ENCODE measurements at regions not wholly inside any gene's neighbourhood (a gene's known extent, or its start where the extent isn't known, plus 50 kb on each side); places are given as distances from the start of the nearest gene placed in this dataset.

DNA sequence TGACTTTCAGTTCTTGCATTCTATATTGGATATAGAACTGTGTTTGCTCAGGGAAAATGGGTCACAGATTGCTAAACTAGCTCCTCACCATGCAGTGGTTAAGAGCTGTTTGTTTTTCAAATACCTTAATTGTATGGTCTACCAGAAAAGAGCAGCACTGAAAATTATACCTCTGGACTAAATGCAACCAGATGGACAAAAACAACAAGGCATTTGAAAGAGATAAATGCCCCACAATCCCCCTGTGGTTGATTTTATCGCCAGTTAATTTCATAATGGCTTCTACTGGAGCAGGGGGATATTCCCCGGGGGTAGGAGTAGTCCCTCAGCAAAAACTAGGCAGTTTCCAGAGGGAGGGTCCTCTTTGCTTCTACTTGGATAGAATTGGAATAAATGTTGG lies 267.9 kb upstream of the TNP1 start:
- DNase-seq = no peak

DNA sequence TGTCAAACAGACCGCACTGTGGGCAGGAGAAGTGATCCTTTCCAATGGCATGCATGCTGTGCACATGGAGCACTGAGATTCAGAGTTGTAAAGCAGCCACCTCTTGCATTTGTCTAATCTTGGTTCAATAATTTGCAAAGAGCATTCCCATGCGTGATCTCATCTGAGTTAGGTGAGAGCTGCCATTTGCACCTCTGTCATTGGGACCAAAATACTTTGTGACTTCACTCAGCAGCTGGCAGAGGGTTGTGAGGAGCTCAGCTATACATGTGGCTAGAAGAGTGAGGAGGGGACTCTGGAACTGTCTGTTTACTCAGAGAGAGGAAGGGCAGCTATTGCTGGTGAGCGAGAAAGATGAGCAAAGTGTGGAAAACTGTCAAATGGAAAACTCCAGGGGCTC lies 265.1 kb upstream of the TNP1 start:
- H3K9me3 ChIP-seq (ENCODE audit: control insufficient read depth, low read length) = no peaks in the 10 kb centered on the region
- H3K4me3 ChIP-seq (ENCODE audit: insufficient read depth, low read depth, low read length, poor library complexity, severe bottlenecking) = no peak overlapping the region
- no peaks in the 10 kb centered on the region for H3K27me3 ChIP-seq (replicated peaks; ENCODE audit: control insufficient read depth, insufficient read depth, low read length, poor library complexity, severe bottlenecking)
- no peaks in the 10 kb centered on the region for H3K36me3 ChIP-seq (ENCODE audit: control insufficient read depth, insufficient read depth, low read length)
- H3K4me1 ChIP-seq (ENCODE audit: control insufficient read depth, insufficient read depth, low read length, poor library complexity, severe bottlenecking) = no peaks in the 10 kb centered on the region
- no peak overlapping the region for H3K27ac ChIP-seq (ENCODE audit: insufficient read depth, low read length, poor library complexity, severe bottlenecking)
- DNase-seq = no peak

More for the DNA sequence above, 267.9 kb upstream of the TNP1 start:
- no peaks in the 10 kb centered on the region for H3K4me1 ChIP-seq (ENCODE audit: control insufficient read depth, insufficient read depth, low read length, poor library complexity, severe bottlenecking)
- H3K27me3 ChIP-seq (replicated peaks; ENCODE audit: control insufficient read depth, insufficient read depth, low read length, poor library complexity, severe bottlenecking) = no peaks in the 10 kb centered on the region
- H3K36me3 ChIP-seq (ENCODE audit: control insufficient read depth, insufficient read depth, low read length) = no peaks in the 10 kb centered on the region
- H3K27ac ChIP-seq (ENCODE audit: insufficient read depth, low read length, poor library complexity, severe bottlenecking) = no peak overlapping the region
- H3K9me3 ChIP-seq (ENCODE audit: control insufficient read depth, low read length) = no peaks in the 10 kb centered on the region
- H3K4me3 ChIP-seq (ENCODE audit: insufficient read depth, low read depth, low read length, poor library complexity, severe bottlenecking) = no peak overlapping the region

DNA sequence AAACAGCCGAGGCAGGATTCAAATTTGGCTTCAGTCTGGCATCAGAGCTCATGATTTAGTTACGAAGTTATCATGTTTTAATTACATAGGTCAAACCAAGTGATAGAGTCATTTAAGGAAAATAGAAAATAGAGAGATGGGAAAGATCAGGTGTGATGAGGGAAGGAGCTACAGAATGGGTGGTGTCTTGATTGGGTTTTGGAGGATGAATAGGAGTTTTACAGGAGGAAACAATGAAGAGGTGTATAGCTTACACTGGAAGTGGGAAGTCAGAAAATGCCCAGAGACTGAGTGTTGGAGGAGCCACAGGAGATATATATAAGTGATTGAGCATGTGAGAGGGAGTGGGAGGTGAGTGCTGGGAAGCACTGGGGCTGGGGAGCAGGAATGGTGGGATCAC lies 264.2 kb upstream of the TNP1 start:
- Histone ChIP-seq H3K27me3 (replicated peaks; ENCODE audit: control insufficient read depth, insufficient read depth, low read length, poor library complexity, severe bottlenecking) (no peaks in the 10 kb centered on the region), H3K4me3 (ENCODE audit: insufficient read depth, low read depth, low read length, poor library complexity, severe bottlenecking) (no peak overlapping the region), H3K36me3 (ENCODE audit: control insufficient read depth, insufficient read depth, low read length) (no peaks in the 10 kb centered on the region), H3K4me1 (ENCODE audit: control insufficient read depth, insufficient read depth, low read length, poor library complexity, severe bottlenecking) (no peaks in the 10 kb centered on the region), H3K27ac (ENCODE audit: insufficient read depth, low read length, poor library complexity, severe bottlenecking) (no peak overlapping the region), H3K9me3 (ENCODE audit: control insufficient read depth, low read length) (no peaks in the 10 kb centered on the region)
- no peak for DNase-seq

DNA sequence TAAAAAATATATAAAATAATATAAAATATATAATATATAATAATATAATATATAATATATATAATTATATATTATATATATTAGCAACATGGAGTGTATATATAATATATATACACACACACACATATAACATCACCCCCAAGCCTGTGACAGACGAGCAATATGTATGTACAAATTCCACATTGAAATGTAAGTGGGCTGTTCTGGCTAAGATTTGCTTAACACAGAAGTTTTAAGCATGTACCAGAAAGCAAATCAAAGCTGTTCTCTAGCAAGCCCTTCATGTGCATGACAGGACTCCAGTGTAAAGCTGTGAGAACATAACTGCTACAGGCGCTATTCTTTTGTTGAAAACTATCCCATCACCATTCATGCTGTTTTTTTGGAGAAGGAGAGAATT lies 261.7 kb upstream of the TNP1 start:
- Histone ChIP-seq H3K4me1 (ENCODE audit: control insufficient read depth, insufficient read depth, low read length, poor library complexity, severe bottlenecking) (no peaks in the 10 kb centered on the region), H3K27me3 (replicated peaks; ENCODE audit: control insufficient read depth, insufficient read depth, low read length, poor library complexity, severe bottlenecking) (no peaks in the 10 kb centered on the region), H3K9me3 (ENCODE audit: control insufficient read depth, low read length) (no peaks in the 10 kb centered on the region), H3K36me3 (ENCODE audit: control insufficient read depth, insufficient read depth, low read length) (no peaks in the 10 kb centered on the region), H3K27ac (ENCODE audit: insufficient read depth, low read length, poor library complexity, severe bottlenecking) (no peak overlapping the region), H3K4me3 (ENCODE audit: insufficient read depth, low read depth, low read length, poor library complexity, severe bottlenecking) (no peak overlapping the region)
- DNase-seq = no peak

DNA sequence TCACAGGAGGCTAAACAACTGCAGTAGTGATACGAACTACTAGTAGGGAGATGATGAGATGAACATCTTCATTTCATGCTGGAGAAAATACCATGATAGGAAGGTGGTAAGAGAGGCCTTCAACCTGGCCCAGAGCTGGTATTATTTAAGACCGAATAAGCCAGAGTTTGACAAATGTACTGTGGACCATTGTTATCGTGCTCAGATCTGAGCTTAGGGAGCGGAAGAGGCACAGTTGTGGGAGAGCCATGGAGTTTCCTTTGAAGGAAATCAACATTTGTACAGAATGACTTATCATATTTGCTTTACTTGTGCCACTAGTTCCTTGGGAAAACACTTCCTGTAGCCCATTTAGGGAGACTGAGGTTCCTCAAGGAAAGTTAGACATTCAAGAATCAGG lies 260.6 kb upstream of the TNP1 start:
- H3K9me3 ChIP-seq (ENCODE audit: control insufficient read depth, low read length) = no peaks in the 10 kb centered on the region
- no peak overlapping the region for H3K27ac ChIP-seq (ENCODE audit: insufficient read depth, low read length, poor library complexity, severe bottlenecking)
- H3K4me3 ChIP-seq (ENCODE audit: insufficient read depth, low read depth, low read length, poor library complexity, severe bottlenecking) = no peak overlapping the region
- no peaks in the 10 kb centered on the region for H3K36me3 ChIP-seq (ENCODE audit: control insufficient read depth, insufficient read depth, low read length)
- H3K4me1 ChIP-seq (ENCODE audit: control insufficient read depth, insufficient read depth, low read length, poor library complexity, severe bottlenecking) = no peaks in the 10 kb centered on the region
- DNase-seq = no peak
- H3K27me3 ChIP-seq (replicated peaks; ENCODE audit: control insufficient read depth, insufficient read depth, low read length, poor library complexity, severe bottlenecking) = no peaks in the 10 kb centered on the region

DNA sequence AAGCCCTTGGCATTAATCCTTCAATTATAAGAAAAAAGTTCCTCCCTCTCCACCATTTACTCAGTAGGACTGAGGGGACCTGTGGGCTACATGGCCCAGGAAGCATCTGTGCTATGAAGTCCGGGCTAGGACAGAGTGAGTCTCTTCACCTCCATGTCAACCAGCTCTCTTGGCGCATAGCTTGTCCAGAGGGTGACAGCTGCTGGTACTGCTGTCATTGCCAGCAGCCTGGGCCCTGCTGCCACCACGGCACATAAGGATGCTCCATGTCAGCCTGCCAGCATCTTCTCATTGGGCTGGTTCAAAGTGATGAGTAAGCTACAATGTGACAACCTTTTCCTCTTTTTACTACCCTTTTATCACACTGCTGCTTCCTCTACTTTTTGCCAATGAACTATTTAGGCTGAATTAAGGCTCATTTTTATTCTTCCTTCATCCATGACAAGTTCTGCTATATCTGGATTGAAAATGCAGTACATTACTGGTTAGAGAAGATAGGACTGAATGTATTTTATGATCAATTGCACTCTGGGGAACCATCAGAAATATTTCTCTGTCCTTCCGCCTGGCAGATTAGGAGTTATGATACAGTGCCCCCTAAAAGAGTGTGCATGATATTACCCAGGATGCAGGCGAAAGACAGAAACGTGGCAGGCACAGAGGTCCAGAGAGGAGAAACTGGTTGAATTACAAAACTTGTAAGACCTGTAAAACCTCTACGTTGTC lies 258.9 kb upstream of the TNP1 start:
- Histone ChIP-seq H3K36me3 (ENCODE audit: control insufficient read depth, insufficient read depth, low read length) (no peaks in the 10 kb centered on the region), H3K4me1 (ENCODE audit: control insufficient read depth, insufficient read depth, low read length, poor library complexity, severe bottlenecking) (no peaks in the 10 kb centered on the region), H3K9me3 (ENCODE audit: control insufficient read depth, low read length) (no peaks in the 10 kb centered on the region), H3K27ac (ENCODE audit: insufficient read depth, low read length, poor library complexity, severe bottlenecking) (no peak overlapping the region), H3K4me3 (ENCODE audit: insufficient read depth, low read depth, low read length, poor library complexity, severe bottlenecking) (no peak overlapping the region), H3K27me3 (replicated peaks; ENCODE audit: control insufficient read depth, insufficient read depth, low read length, poor library complexity, severe bottlenecking) (no peaks in the 10 kb centered on the region)
- DNase-seq = no peak

DNA sequence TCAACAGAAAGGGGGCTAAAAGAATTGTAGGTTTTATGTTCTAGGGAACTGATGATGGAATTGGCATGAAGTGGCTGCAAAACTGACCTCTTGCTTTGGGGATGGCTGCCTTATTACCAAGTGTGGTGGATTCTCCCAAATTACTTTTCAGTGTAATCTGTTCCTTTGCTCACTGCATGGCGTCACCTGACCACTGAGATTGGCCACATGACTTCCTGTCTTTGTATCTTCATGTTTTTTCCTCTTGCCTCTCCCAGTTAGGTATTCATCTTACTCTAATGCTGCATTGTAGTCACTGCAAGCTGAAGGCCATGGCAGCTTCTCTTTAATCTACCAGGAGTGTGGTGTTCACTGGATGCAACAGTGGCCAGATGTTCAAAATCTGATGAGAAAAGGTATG lies 257.7 kb upstream of the TNP1 start:
- Histone ChIP-seq H3K9me3 (ENCODE audit: control insufficient read depth, low read length) (no peaks in the 10 kb centered on the region), H3K4me3 (ENCODE audit: insufficient read depth, low read depth, low read length, poor library complexity, severe bottlenecking) (no peak overlapping the region), H3K36me3 (ENCODE audit: control insufficient read depth, insufficient read depth, low read length) (no peaks in the 10 kb centered on the region), H3K27me3 (replicated peaks; ENCODE audit: control insufficient read depth, insufficient read depth, low read length, poor library complexity, severe bottlenecking) (no peaks in the 10 kb centered on the region), H3K4me1 (ENCODE audit: control insufficient read depth, insufficient read depth, low read length, poor library complexity, severe bottlenecking) (no peaks in the 10 kb centered on the region), H3K27ac (ENCODE audit: insufficient read depth, low read length, poor library complexity, severe bottlenecking) (no peak overlapping the region)
- no peak for DNase-seq

DNA sequence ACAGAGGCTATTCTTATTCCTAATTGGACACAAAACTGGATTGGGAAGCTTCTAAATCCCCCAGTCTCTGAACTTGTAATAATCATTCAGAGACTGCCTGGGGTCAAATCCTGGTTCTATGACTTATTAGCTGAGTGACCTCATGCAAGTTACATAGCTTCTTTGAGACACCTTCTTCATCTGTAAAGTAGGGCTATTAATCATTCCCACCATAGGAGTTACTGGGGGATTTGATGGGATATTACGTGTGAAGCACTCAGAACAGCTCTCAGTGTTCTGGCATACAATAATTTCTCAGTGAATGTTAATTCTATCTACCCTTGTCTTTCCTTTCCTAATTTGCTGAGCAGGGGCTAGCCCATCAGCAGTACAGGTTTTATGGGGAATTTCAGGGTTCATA lies 256.7 kb upstream of the TNP1 start:
- DNase-seq = no peak
- H3K27me3 ChIP-seq (replicated peaks; ENCODE audit: control insufficient read depth, insufficient read depth, low read length, poor library complexity, severe bottlenecking) = no peaks in the 10 kb centered on the region
- H3K27ac ChIP-seq (ENCODE audit: insufficient read depth, low read length, poor library complexity, severe bottlenecking) = no peak overlapping the region
- no peaks in the 10 kb centered on the region for H3K36me3 ChIP-seq (ENCODE audit: control insufficient read depth, insufficient read depth, low read length)
- no peaks in the 10 kb centered on the region for H3K9me3 ChIP-seq (ENCODE audit: control insufficient read depth, low read length)
- no peak overlapping the region for H3K4me3 ChIP-seq (ENCODE audit: insufficient read depth, low read depth, low read length, poor library complexity, severe bottlenecking)
- no peaks in the 10 kb centered on the region for H3K4me1 ChIP-seq (ENCODE audit: control insufficient read depth, insufficient read depth, low read length, poor library complexity, severe bottlenecking)

DNA sequence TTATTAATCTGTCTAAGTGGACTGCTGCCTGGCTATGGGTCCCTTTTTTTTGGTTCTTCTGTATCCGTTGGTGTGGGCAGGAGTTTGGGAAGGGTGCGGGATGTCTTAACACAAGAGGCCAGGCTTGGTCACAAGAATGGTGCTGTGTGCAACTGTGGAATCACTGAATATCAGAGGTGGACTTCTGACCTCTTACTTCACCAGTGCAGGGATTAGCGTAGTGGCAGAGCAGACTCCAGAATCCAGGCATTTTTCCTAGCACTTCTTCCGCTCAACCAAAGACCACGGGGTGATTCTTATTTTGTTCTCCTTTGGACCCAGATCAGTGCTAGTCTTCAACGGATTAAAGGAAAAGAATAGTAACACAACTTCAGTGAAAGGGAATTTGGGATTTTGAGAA lies 254.3 kb upstream of the TNP1 start:
- H3K4me1 ChIP-seq (ENCODE audit: control insufficient read depth, insufficient read depth, low read length, poor library complexity, severe bottlenecking) = no peaks in the 10 kb centered on the region
- no peak overlapping the region for H3K27ac ChIP-seq (ENCODE audit: insufficient read depth, low read length, poor library complexity, severe bottlenecking)
- H3K4me3 ChIP-seq (ENCODE audit: insufficient read depth, low read depth, low read length, poor library complexity, severe bottlenecking) = no peak overlapping the region
- H3K27me3 ChIP-seq (replicated peaks; ENCODE audit: control insufficient read depth, insufficient read depth, low read length, poor library complexity, severe bottlenecking) = no peaks in the 10 kb centered on the region
- DNase-seq = no peak
- no peaks in the 10 kb centered on the region for H3K36me3 ChIP-seq (ENCODE audit: control insufficient read depth, insufficient read depth, low read length)
- H3K9me3 ChIP-seq (ENCODE audit: control insufficient read depth, low read length) = no peaks in the 10 kb centered on the region

DNA sequence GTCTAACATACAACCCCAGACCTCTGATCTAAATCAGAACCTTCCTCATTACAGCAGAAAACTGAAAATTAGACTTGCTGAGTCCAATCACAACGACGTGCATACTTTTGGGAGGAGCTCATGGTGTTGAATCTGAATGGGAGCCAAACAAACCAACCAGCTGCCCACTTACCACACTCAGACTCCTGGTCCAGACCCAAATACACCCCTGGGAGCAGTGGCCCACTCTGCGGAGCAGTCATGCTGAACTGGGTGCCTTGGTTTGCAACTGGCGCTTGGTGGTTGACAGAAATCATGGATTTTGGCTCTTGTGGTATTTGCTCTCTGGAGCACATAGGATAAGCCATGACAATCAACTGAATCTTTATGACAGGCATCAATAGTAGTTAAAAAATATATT lies 253.6 kb upstream of the TNP1 start:
- H3K36me3 ChIP-seq (ENCODE audit: control insufficient read depth, insufficient read depth, low read length) = no peaks in the 10 kb centered on the region

More for the DNA sequence above, 253.6 kb upstream of the TNP1 start:
- H3K4me3 ChIP-seq (ENCODE audit: insufficient read depth, low read depth, low read length, poor library complexity, severe bottlenecking) = no peak overlapping the region
- no peaks in the 10 kb centered on the region for H3K9me3 ChIP-seq (ENCODE audit: control insufficient read depth, low read length)
- H3K27me3 ChIP-seq (replicated peaks; ENCODE audit: control insufficient read depth, insufficient read depth, low read length, poor library complexity, severe bottlenecking) = no peaks in the 10 kb centered on the region
- no peak for DNase-seq
- H3K27ac ChIP-seq (ENCODE audit: insufficient read depth, low read length, poor library complexity, severe bottlenecking) = no peak overlapping the region
- H3K4me1 ChIP-seq (ENCODE audit: control insufficient read depth, insufficient read depth, low read length, poor library complexity, severe bottlenecking) = no peaks in the 10 kb centered on the region
